Stimulated activated CD8-positive, alpha-beta memory T cell treated with anti-CD3 and anti-CD28 coated beads, Interleukin-15, amount 100 ng/mL, for 24 hours (primary cell): ENCODE measurements at regions not wholly inside any gene's neighbourhood (a gene's known extent, or its start where the extent isn't known, plus 50 kb on each side); places are given as distances from the start of the nearest gene placed in this dataset.
"Not testable (repeated sequence)": the region's sequence is repeated elsewhere in the genome, so short reads cannot be mapped to it uniquely, and the experiment has no call there.

ENCODE experiments used
- DNase-seq: peaks from one replicate; pipeline ENCODE4 v3.0.0-alpha.2; 2020; ENCODE audit warnings: low read depth

- no peak for DNase-seq
These were observed 360.4 kb upstream of the AGA start for GRCh38 chr4:177802661-177803060.

DNA sequence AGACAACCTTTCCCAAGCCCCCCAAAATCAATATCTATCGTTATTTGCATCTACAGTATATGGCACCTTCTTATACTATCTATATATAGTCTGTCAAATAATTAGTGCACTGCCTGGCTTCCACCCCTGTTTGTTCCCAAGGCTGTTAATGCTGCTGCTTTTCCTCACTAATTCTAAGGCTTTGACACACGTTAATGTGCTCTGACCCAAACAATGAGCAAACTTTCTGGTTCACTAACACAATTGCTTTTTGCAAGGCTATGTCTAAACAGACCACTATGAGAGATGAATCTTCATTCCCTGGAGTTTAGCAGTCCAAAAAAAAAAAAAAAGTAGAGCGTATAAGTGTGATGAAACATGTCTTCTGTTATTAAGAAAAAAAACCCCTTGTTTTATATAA, 360.9 kb upstream of the AGA start:
- DNase-seq: no peak

DNA sequence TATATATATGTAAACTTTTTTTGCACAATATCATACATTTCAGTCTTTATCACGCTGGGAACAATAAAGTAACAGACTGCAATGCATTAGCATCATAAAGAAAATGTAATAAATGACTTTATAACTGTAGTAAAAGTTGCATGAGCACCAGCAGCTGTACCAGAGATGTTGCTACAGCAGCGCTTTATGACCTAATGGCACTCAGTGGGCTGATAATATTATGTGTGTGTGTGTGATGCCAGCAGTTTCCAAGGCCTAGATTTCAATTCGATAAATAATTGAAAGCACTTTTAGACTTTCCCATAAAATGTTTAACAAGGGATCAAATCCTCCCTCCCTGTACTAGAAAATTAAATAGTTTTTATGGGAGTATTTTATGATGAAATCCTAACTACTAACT, 367.6 kb upstream of the AGA start:
- DNase-seq: no peak

DNA sequence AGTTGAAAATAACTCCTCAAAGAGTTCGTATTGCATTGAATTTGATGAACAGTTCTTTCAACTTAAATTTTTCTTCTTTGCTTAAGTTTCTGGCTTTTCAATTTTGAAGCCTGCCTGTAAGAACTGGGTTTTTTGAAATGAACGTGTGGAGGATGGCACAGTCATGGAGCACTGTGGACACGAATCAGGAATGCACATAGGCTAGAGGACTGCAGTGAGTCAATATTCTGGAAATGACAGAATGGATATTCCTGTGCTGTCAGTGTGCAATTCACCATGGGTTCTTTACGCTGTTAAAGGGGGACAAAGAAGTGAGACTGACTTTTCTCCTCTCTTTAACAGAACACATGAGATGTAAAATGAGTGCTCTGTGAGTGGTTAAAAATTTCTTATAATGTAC, 368.0 kb upstream of the AGA start:
- DNase-seq: no peak

GRCh38 chr4:177818392-177818791, 376.2 kb upstream of the AGA start:
- DNase-seq: not testable (repeated sequence)

DNA sequence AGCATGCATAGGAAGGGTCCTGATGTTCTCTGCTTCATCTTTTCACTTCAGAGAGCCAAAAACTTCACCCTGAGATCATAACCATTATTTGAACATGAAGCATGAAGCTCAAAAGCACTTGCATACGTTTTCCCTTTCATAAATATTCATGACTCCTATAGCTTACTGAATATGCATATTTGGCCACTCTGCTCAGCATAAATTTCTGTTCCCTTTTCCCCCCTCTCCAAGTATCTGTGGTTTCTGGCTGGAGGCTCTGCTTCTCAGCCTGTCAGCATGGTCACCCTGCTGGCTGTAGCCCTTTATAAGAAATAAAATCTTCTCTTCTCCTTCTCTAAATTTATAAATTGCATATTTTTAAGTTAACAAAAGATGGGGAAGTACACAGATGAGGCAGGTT, 384.7 kb upstream of the AGA start:
- DNase-seq: no peak

DNA sequence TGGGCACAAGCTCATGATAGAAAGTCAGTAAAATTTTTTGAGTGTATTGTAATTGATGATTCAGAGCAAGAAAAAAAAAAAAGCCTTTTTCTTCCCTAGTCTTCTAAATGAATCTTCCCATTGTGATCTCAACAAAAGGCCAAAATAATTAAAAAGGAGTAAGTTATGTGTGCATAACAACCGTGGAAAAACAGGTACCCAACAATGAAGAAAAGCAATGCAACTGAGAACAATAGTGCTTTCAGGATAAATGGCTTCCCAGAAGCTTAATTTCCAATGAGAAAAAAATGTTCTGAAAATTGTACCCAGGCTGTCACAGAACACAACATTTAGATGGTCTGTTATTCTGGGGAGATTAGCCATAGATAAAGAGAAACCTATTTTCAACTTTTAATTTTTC, 399.0 kb upstream of the AGA start:
- DNase-seq: no peak

DNA sequence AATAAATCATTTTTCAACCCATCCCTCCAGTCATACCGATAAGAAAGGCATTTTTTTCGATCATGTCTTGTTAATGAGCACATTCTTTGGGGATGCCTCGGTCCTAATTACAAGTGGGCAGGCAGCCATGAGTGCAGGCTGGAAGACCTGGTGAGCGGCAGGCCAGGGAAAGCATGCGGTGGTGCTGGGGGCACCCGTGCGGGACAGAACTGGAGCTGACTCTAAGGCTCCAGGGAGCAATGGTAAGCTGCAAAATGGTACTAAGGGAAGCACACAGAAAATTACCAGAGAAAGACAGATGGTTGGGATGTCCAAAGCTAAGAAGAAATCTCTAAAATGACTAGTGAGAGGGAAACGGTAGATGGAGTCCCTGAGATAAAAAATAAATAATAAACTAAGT, 411.0 kb upstream of the AGA start:
- no peak for DNase-seq

DNA sequence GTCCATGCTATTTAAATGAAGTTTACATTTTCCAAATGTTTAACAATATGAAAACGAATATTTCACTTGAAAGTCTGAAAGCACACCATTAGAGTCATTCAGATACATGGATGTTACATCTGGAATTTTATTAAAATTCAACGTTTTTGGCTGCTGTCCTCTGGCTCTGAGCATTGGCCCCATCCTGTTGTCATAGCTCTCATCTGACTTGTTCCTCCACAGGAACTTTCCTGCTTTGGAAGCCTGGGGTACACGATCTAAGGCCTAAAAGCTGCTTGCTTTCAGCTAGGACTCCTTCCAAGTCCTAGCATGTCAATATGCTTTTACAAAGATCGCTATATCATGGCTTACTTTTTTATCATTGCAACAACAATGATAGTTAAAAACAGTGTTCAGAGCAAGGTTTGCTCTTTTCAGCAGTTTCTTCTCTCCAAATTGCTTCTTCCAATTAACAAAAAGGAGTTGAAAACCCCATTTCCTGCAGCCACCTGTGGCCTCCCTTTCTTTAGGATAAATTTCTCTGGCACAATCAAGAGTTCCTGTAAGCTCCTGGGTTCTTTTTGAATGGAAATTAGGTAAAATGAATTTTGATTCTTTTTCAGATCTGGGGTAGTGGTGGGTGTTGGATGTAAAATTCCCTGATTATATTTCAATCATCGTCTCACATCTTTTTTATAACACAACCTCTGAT, 413.4 kb upstream of the AGA start:
- DNase-seq: no peak

DNA sequence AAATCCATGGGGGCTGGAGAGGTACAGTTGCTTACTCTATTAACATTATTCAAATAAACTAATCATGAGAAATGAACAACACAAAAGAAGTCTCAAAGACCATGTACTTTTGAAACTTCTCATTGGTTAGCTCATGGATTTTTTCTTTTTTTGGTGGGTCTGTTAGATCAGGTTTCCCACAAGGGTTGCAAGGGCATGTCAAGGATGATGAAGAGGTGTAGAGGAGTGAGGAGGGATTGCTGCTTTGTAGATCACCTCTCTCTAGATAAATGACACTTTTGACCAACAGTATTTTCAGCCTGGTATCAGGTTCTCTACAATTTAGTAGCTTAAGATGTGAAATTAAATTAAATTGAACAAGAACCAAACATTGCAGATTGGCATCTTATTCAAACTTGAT, 417.9 kb upstream of the AGA start:
- DNase-seq: no peak

GRCh38 chr4:177861551-177862094, 419.4 kb upstream of the AGA start:
- DNase-seq: no peak

DNA sequence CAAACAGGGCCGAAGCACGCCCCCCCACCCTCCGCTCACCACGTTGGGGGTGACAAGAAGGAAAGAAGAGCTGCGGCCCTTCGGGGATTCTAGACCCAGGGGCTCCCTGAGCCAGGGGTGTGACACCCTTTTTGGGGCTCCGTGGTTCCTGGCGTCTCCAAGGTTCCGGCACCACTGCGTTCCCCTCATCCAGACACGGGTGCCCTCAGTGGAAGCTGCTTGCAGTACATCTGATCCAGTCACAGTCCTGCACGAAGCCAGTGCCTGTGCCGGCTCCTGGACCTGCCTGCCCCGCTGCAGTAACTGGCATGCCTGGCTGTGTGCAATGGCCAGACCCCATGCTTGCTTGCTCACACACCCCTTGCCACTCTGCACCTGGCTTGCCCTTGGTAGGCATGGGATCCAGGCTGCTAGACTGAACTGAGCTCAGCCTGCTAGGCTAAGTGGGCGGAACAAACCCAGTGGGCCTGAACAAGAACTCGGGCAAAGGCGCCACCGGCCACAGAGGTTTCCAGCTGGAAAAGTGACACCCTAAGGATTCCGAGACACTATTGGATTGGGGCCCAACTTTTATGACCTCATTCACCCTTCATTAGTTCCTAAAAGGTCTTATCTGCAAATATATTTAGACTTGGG, 420.4 kb upstream of the AGA start:
- no peak for DNase-seq

GRCh38 chr4:177879851-177880250, 437.6 kb upstream of the AGA start:
- no peak for DNase-seq

DNA sequence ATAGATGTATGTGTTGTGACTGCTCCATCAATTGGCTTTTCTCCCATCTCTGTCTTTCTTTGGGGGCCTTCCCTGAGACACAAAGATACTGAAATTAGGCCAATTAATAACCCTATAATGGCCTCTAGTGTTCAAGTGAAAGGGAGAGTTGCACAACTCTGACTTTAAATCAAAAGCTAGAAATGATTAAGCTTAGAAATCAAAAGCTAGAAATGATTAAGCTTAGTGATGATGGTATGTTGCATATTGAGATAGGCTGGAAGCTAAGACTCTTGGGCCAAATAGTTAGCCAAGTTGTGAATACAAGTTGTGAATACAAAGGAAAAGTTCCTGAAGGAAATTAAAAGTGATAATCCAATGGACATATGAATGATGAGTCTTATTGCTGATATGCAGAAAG, 452.9 kb upstream of the AGA start:
- DNase-seq: no peak

- no peak for DNase-seq
These were observed 459.5 kb upstream of the AGA start for GRCh38 chr4:177901786-177902185.

GRCh38 chr4:177902386-177902785, 460.1 kb upstream of the AGA start:
- no peak for DNase-seq

DNA sequence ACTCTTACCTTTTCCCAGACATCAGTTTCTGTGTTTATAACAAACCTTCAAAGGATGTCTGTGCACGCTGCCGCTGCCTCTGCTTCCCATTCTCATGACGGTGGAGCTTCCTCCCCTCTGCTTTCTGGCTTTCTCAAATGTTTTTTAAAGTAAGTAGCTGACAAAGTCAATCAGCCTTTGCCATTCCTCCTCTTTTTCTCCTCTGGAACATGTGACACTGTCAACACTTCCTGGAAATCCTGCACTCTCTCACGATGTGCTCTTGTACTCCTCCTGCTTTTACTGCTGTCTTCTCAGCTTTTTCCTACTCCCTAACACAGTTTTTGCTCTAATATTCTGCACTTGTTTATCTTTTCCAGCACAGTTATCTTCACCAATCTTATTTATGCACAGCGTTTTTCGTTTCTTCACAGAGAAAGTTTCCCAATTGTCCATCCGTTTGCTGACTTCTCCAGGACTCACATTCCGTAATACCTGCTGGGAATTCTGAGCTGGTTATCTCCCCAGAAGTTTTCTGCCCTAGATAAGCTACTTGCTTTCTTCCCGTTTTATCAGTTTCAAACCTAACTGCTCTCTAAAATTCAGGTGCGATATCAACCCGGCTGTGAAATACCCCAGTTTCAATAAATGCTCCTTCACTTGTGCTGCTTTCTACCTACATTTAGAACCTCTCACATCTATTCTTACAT, 465.6 kb upstream of the AGA start:
- no peak for DNase-seq

DNA sequence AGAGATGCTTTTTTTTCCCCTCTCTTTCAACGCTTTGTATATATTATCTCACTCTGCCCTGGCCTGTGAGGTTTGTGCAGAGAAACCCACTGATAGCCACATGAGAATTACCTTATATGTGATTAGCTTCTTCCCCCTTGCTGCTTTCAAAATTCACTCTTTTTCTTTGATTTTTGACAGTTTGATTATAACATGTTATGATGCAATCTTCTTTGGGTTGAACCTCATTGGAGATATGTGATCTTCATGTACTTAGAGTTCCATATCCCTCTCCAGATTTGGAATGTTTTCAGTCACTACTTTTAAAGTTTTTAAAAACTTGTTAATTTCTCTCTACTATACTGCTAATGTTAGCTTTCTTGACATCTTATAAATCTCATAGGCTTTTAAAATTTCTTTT, 479.5 kb upstream of the AGA start:
- DNase-seq: no peak

GRCh38 chr4:177923888-177924287, 481.7 kb upstream of the AGA start:
- DNase-seq: no peak

DNA sequence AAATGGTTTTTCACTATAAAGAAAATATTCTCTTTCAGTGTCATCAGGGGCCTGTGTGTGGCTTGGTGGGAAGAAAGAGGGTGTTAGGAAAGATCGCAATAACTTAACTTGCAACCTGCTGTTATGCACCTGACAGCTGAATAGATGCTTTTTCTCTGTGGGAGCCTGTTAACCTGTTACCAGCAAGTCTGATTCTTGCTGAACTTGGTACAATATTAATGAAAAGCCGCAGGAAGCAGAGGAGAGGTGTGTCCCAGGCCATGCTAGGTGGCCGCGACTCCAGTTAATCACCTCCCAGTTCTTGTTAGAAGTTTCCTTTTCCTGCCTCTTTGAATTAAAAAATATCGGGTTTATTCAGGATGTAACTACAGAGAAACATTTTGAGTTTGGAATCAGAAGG, 494.8 kb upstream of the AGA start:
- DNase-seq: no peak

DNA sequence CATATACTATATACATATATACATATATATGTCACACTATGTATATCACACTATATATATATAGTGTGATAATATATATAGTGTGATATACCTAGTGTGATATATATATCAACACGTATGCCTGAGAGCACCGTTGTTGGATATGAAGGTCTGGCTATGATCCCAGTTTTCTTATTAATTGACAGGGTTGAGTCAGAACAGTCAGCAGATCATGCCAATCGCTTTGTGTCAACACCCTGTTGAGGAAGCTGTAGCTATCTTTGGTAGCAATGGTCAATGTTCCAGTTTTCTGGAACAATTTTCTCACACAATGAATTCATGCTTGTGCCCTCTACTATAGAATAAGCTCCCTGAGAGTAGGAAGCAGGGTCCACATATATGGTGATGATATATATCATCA, 496.0 kb upstream of the AGA start:
- no peak for DNase-seq

DNA sequence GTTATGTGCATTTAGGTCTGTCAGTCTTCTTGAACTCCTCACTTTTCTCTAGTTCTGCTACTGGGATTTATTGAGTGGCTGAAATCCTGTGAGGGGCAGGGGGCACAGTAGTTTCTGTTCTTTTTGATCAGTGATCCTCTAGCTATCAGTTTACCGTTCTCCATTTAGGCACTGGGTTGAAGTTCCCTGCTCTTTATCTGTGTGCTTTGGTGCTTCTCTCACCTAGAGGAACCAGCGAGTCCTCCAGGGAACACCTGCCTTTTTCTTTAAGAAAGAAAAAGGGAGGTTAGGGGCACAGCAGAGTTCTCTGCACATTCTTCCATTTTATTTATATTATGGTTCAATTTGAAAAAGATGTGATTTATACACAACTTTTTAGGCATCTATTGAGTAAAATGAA, 503.0 kb upstream of the AGA start:
- no peak for DNase-seq

DNA sequence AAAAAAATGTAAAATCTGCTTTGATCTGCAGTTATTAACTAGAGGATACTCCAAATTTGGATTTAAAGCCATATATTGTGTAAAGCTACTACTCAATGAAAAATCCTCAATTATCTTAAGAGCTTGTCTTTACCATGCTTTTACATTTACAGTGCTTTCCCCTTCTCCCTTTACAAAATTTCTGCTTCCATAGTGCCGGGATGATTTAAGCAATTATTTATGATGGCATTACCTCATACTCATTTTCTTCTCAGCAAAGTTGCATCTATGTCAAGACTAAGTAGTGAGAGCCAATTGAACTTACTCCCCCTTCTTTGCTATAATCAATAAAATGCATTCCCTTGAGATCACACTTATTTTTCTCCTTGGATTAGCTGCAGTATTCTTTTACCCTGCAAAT, 505.4 kb upstream of the AGA start:
- no peak for DNase-seq
